Fibroblast of lung (primary cell): ENCODE measurements at regions not wholly inside any gene's neighbourhood (a gene's known extent, or its start where the extent isn't known, plus 50 kb on each side); places are given as distances from the start of the nearest gene placed in this dataset.

Source experiments
- CTCF ChIP-seq, 2 donors: IDR thresholded peaks in 1 of 2; conservative IDR thresholded peaks in 1 of 2; 1 replicate in 1 of 2; 2 replicates in 1 of 2; pipeline ENCODE4 v1.5.1; 2011 to 2012; ENCODE audit warnings: low read length in 2 of 2, control low read depth in 1 of 2, inconsistent platforms in 1 of 2, low read depth in 1 of 2, mild to moderate bottlenecking in 1 of 2
- EZH2 ChIP-seq: IDR thresholded peaks from 2 replicates; pipeline ENCODE4 v1.5.1; 2012; ENCODE audit warnings: low read length, control low read depth, mild to moderate bottlenecking; ENCODE audit errors: missing control alignments

- TF ChIP-seq CTCF (conservative IDR thresholded peaks at IDR 0.05 in 1 of 2, IDR thresholded peaks at IDR 0.05 in 1 of 2; ENCODE audit: low read depth in 1 of 2, low read length in 2 of 2) (no peak), EZH2 (no peak)
These were observed 112.8 kb downstream of the PPP1R3A start for GRCh38 chr7:113805976-113806375.
